GM18499 (cell line): ENCODE measurements at regions not wholly inside any gene's neighbourhood (a gene's known extent, or its start where the extent isn't known, plus 50 kb on each side); places are given as distances from the start of the nearest gene placed in this dataset.

Source experiments
- ATAC-seq: cut with Tn5 transposase; IDR thresholded peaks from one replicate; pipeline ENCODE4 v1.9.1; 2021; ENCODE audit warnings: moderate number of reproducible peaks; ENCODE audit not compliant: insufficient read depth, unreplicated experiment

- ATAC-seq = no peak
Observed at GRCh38 chr5:103674739-103675138, 112.2 kb upstream of the NUDT12 start.

DNA sequence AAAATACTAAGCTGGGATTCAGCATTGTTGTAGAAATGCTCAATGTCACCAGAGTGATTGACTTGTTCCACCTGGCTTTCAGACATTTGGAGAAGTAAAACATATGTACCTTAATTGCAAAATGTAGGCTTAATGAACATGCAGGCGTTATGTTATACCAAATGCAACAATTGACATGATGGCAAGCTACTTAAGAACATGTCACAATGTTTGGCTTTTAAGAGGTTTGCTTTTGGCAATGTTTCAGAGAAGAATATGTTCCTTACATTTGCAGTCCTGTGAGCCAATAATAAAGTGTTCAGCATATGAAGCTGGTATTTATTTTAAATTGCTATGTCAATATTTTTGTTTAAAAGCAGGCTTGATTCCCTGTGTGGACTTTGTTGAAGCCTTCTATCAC lies 111.7 kb upstream of the NUDT12 start:
- no peak for ATAC-seq

GRCh38 chr5:103669615-103670014 lies 107.0 kb upstream of the NUDT12 start:
- ATAC-seq = no peak

DNA sequence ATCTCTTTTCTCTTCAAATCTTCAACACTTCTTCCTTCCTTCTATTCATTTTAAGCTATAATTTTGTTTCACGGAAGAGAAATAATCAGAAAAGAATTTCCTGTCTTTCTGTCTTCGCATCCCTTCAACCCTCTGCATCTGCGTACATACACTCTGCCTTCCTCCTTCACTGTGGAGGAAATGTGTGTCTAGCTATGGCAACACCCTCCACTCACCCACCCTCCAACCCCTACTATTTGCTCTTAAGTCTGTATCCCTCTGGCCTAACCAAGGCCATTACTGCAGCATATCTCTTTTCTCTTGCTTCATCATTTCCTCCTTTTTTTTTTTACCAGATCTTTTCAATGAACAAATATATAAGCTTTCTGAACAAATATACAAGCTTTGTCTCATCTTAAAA lies 105.7 kb upstream of the NUDT12 start:
- ATAC-seq = no peak

DNA sequence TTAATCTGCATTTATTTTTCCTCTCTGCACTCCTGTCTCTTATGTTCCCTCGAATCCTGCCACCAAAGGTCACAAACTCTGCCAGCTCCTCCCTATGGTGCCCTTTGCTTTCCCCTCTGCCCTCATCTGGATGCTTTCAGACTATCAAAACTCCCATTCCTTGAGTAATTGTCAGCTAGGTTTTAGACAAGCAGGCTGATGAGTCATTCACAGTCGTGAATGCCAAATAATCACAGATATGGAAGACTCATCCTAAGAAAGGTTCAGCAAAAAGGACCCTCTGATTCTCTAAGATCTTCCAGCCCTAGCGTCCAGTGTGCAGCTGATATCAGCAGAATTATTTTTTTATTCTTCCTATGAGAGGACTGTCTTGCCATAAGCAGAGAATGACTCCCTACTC lies 104.5 kb upstream of the NUDT12 start:
- ATAC-seq = no peak

DNA sequence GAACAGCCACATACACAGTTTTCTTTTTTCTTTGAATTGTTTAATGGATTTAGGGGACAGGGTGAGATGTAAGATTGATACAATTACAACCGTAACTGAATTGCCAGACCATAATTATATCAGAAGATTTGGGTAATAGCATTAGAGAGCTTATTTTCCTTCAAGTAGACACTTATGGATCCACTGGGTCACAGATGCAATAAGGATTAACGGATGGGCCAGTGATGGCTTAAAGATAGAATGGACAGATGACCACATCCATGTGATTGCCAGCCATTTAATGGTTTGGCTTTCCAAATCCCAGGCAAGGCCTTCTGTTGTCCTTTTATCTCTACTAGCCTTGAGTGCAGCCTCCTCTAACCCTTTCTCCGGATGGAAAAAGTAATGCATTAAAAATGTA lies 94.7 kb upstream of the NUDT12 start:
- ATAC-seq = no peak

GRCh38 chr5:103648086-103648485 lies 85.5 kb upstream of the NUDT12 start:
- ATAC-seq = no peak

DNA sequence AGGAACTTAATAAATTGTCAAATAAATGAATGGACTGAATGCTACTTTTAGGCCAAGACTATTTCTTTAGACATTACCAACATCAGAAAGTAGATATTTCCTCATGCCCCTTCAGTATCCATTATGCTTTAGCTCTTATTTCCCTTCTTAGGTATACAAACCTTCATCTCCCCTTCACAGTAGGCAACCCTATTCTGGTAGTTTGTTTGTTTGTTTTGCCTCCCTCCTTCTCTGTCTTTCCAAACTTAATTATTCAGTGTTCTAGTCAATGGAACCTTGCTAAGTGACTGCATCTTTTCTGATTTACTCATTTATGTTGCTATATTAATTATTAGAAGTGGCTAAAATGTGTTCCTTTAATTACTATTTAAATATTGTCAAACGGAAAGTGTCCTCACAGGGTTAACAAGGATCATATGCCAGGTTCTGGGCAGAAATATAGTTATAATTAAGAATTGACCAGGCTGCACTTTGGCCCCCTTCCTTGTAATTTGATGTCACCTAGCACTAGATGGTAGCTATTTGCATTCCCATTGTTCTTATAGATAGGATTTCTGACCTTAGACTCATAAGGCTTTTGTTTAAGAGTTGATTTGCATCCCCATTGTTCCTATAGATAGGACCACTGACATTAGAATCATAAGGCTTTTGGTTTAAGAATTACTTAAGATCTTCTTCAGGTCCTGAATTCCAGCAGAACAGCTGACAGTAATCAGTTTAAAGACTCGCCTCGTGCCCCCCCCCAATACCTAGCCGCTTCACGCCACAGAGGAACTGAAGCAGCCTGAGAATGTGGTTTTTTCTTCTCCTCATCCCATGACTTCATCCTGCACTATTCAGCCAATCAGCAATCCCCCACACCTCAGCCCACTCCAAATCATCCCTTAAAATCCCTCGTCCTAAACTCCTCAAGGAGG lies 84.4 kb upstream of the NUDT12 start:
- ATAC-seq = no peak

GRCh38 chr5:103645816-103646215 lies 83.2 kb upstream of the NUDT12 start:
- no peak for ATAC-seq

DNA sequence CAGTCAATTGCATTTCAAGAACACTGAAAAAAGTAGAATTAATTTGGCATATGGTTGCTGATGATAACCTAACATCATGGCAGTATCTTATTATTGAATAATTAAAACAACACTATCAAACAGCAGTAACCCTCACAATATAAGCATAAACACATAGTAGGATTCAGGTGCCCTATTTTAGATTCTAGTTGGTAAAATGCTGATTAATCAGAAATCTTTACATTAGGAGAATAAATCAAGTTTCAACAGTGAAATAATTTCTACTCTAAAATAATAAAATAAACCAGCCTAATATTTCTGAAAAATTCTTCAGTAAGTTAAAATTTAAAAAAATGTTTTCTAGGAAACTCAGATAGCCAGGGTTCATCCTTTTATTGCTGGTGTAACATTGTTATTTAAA lies 76.4 kb upstream of the NUDT12 start:
- no peak for ATAC-seq

GRCh38 chr5:103624675-103625074 lies 62.1 kb upstream of the NUDT12 start:
- no peak for ATAC-seq

DNA sequence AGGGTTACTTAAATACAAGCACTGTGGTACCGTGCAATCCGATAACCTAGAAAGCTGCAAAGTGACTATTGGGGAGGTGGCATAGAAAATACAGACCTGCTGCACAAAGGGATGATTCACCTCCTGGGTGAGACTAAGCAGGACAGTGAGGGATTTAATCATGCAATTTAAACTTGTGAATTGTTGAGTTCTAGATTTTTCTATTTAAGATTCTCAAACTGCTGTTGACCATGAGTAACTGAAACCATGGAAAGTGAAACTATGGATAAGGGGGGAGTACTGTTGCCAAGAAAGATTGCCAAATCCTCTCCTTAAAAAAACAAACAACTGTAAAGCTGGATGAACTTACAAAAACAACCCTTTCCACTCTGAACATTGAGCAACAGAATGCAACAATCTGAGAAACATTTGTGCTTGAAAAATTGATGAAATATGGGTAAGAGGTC lies 61.5 kb upstream of the NUDT12 start:
- ATAC-seq = no peak

GRCh38 chr5:103623425-103623824 lies 60.8 kb upstream of the NUDT12 start:
- no peak for ATAC-seq

- no peak for ATAC-seq
Observed at GRCh38 chr5:103621548-103621930, 59.0 kb upstream of the NUDT12 start.

GRCh38 chr5:103620851-103621547 lies 58.4 kb upstream of the NUDT12 start:
- ATAC-seq = no peak

DNA sequence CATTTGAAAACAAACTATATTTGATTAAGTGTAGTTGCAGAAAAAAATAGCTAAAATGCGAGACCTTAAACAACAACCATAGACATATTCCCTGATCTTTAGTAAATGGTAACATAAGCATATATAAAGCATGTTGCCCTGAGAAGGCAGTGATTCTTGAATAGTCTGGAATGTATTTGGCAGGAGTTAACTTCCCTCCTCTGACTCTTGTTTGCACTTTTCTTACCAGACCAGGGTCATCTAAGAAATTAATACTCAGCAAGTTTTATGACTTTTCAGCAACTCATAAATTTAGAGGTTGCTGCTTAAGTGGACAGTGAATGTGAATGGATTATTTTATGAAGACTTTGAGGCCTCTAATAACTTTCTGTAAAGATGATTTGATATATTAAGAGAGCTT lies 55.3 kb upstream of the NUDT12 start:
- no peak for ATAC-seq

- no peak for ATAC-seq
Observed at GRCh38 chr5:103617090-103617489, 54.5 kb upstream of the NUDT12 start.

DNA sequence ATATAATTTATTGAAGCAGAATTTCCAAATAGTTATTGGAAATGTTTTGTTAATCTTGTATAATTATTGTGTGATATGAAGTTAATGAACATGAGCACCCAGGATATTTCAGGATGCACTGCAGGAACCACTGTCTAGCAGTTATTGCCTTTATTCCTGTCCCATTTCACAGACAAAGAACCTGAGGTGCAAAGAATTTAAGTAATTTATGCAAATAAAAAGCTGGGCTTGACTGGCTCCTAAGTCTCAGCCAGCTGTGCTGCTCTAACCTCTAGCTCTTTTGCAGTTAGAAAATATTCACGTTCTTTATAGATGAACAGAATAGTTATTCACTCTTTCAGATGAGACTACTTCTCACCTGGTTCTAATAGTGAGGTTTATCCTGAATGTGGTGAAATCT lies 50.0 kb upstream of the NUDT12 start:
- no peak for ATAC-seq
